ENCODE measurements at regions not wholly inside any gene's neighbourhood (a gene's known extent, or its start where the extent isn't known, plus 50 kb on each side); places are given as distances from the start of the nearest gene placed in this dataset.
A peak's percentile ranks its signal among the peaks of the same experiment; 100 is the strongest.

GRCh38 chr5:158177146-158177545, 318.2 kb upstream of the CLINT1 start:
- H3K4me3 ChIP-seq (ENCODE audit: low read depth, low read length) = no peak overlapping the region
- no peak for TF ChIP-seq CTCF (IDR thresholded peaks at IDR 0.05; ENCODE audit: borderline replicate concordance, insufficient read depth, low read depth, low read length)

- no peak overlapping the region for H3K4me3 ChIP-seq (ENCODE audit: low read depth, low read length)
- no peak for TF ChIP-seq CTCF (IDR thresholded peaks at IDR 0.05; ENCODE audit: borderline replicate concordance, insufficient read depth, low read depth, low read length)
Measured at GRCh38 chr5:158175934-158176481, 317.1 kb upstream of the CLINT1 start.

- H3K4me3 ChIP-seq (ENCODE audit: low read depth, low read length) = no peak overlapping the region
- TF ChIP-seq CTCF (IDR thresholded peaks at IDR 0.05; ENCODE audit: borderline replicate concordance, insufficient read depth, low read depth, low read length) = peak; percentile 80
Measured at GRCh38 chr5:158174918-158175851, 316.2 kb upstream of the CLINT1 start.

GRCh38 chr5:158174026-158174425, 315.1 kb upstream of the CLINT1 start:
- no peak overlapping the region for H3K4me3 ChIP-seq (ENCODE audit: low read depth, low read length)
- no peak for TF ChIP-seq CTCF (IDR thresholded peaks at IDR 0.05; ENCODE audit: borderline replicate concordance, insufficient read depth, low read depth, low read length)

GRCh38 chr5:158172005-158172404, 313.1 kb upstream of the CLINT1 start:
- TF ChIP-seq CTCF (IDR thresholded peaks at IDR 0.05; ENCODE audit: borderline replicate concordance, insufficient read depth, low read depth, low read length) = no peak
- no peak overlapping the region for H3K4me3 ChIP-seq (ENCODE audit: low read depth, low read length)

- no peak overlapping the region for H3K4me3 ChIP-seq (ENCODE audit: low read depth, low read length)
- TF ChIP-seq CTCF (IDR thresholded peaks at IDR 0.05; ENCODE audit: borderline replicate concordance, insufficient read depth, low read depth, low read length) = no peak
Measured at GRCh38 chr5:158170534-158170933, 311.6 kb upstream of the CLINT1 start.

GRCh38 chr5:158170060-158170459, 311.1 kb upstream of the CLINT1 start:
- TF ChIP-seq CTCF (IDR thresholded peaks at IDR 0.05; ENCODE audit: borderline replicate concordance, insufficient read depth, low read depth, low read length) = no peak
- no peak overlapping the region for H3K4me3 ChIP-seq (ENCODE audit: low read depth, low read length)
